Suprapubic skin (tissue), 3 donors: ENCODE measurements at regions not wholly inside any gene's neighbourhood (a gene's known extent, or its start where the extent isn't known, plus 50 kb on each side); places are given as distances from the start of the nearest gene placed in this dataset.

ENCODE experiments used
- CTCF ChIP-seq, 2 donors: fragments of 200-600 bp in 1 of 2; fragments of 450-650 bp in 1 of 2; sonication (generic) in 1 of 2; IDR thresholded peaks; one replicate each; pipeline ENCODE4 v1.5.1; 2016 to 2019; ENCODE audit warnings: antibody characterized with exemption in 2 of 2, mild to moderate bottlenecking in 1 of 2, moderate library complexity in 1 of 2
- POLR2A ChIP-seq, 2 donors: fragments of 450-650 bp; IDR thresholded peaks; one replicate each; pipeline ENCODE4 v1.6.1; 2017; ENCODE audit warnings: antibody characterized with exemption in 2 of 2, mild to moderate bottlenecking in 2 of 2, moderate library complexity in 2 of 2

- TF ChIP-seq POLR2A (IDR thresholded peaks at IDR 0.05): no peak
- TF ChIP-seq CTCF (IDR thresholded peaks at IDR 0.05): no peak
Measured at GRCh38 chr6:170193326-170193821, 97.5 kb downstream of the DLL1 start.
